ENCODE measurements at regions not wholly inside any gene's neighbourhood (a gene's known extent, or its start where the extent isn't known, plus 50 kb on each side); places are given as distances from the start of the nearest gene placed in this dataset.

DNA sequence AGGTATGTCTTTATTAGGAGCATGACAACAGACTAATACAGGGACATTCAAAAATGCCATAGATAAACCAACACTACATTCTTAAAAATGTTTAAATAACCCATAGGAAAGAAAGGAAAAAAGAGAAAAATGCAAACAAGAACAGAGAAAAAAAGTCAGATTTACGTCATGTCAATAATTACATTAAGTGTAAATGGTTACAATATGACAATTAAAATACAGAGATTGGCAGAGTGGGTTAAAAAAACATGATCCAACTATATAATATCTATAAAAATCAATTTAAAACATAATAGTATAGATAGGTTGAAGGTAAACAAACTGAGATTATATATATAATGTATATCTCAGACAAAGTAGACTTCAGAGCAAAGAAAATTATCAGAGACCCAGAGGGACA, 255.8 kb downstream of the ANAPC1 start:
- no peak for DNase-seq

DNA sequence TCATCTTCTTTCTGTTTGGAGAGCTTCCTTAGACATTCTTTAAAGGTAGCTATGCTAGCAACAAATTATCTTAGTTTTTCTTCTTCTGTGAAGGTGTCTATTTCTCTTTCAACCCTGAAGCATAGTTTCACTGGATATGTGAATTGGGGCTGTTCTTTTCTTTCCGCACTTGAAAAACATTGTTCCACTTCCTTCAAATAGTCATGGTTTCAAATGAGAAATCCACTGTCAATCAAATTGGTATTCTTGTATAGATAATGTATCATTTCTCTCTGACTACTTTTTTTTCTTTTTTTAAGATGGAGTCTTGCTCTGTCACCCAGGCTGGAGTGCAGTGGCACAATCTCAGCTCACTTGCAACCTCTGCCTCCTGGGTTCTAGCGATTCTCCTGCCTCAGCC, 254.0 kb downstream of the ANAPC1 start:
- no peak for DNase-seq

DNA sequence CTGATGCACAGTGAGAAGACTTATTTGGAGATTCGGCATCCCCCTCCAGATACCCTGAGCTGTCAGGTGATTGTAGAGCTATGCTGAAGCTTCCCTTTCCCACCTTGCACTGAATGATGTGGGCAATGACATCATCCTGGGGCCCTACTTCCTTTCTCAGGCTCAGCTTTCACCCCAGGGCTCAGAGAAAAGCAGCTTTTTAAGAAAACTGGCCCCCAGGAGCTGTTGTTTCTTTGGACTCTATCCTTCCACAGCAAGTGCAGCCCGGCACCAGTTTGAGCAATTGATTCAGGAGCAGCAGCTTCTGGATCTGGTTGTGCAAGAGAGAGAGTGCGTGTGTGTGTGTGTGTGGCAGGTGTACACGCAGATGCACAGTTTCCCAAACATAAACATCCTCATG, 251.3 kb downstream of the ANAPC1 start:
- no peak for DNase-seq

DNA sequence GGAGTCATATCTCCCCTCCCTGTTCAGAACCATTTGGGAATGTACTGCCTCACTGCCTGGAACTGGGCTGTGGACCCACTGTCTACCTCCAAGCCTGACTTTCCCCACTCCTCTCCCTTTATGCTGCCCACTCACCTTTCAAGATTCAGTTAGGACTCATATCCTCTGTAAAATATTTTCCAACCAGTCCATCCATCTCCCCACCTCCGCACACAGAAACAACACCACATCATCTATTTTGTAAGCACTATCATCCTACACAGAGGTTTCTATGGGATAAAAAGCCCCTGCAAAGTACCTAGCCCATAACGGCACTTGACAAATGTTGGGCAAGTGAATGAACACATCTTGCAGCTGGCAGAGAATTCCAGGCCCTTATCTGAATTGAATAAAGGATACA, 250.8 kb downstream of the ANAPC1 start:
- no peak for DNase-seq

DNA sequence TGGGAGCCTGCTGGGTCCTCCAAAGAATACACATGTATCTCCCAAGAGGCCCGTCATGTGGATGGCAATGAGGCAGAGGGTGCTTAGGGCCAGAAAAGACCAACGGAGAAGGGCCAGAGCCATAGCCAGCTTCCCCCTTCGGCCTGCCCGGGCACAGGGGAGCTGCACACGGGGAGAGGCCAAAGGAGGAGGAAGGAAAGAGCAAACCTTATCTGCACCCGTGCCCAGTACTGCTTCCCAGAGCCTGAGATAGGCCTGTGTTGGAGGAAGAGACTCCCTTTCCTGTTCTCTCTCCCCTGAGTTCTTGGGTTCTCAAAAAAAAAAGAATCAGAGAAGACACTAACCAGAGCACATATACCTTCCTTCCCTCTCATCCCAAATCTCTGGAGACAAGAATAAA, 250.3 kb downstream of the ANAPC1 start:
- no peak for DNase-seq

DNA sequence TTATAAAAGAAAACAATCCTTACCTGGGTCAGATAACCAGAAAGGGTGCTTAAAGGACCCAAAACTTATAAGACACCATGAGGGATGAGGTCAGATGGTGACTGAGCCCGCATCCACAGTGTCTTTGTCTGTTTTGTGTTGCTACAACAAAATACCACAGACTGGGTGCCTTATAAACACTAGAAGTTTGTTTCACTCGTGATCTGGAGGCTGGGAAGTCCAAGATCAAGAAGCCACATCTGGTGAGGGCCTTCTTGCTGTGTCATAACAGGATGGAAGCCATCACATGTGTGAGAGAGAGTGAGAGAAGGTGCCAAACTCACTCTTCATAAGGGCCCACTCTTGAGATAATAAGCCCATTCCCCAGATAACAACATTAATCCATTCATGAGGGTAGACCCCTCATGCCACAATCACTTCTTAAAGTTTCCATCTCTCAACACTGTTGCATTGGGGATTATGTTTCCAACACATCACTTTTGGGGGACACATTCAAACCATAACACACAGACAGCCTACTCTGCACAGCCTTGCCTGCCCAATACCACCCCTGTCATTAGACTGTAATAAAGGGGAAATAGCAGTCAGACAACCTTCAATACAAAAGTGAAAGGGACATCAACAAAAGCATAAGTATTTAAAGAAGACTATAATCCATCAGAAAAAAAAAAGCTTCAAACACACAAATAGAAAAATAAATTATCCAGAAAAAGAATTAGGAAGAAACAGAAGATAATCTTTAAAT, 249.8 kb downstream of the ANAPC1 start:
- no peak for DNase-seq

DNA sequence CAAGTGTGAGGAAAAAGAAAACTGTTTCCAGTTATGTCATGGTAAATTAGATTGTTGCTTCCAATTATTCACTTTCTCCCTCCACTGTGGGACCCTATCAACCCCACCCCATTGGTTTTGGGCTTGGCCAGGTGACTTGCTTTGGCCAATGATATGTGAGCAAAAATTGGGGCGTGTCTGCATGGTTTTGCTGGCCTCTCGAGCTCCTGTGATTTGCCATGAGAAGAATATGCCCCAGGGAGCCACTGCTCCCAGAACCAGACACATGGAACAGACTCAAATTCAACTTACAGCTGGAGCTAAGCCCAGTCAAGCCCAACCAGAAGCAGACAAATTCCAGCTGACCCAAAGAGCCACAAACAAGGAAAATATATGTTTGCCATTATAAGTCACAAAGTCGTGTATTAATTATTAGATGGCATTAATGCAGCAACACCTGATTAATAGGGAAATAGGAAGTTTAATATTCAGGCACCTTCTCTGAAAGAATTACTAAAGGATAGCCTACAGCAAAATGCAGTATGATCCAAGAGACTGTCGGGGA, 248.9 kb downstream of the ANAPC1 start:
- no peak for DNase-seq

DNA sequence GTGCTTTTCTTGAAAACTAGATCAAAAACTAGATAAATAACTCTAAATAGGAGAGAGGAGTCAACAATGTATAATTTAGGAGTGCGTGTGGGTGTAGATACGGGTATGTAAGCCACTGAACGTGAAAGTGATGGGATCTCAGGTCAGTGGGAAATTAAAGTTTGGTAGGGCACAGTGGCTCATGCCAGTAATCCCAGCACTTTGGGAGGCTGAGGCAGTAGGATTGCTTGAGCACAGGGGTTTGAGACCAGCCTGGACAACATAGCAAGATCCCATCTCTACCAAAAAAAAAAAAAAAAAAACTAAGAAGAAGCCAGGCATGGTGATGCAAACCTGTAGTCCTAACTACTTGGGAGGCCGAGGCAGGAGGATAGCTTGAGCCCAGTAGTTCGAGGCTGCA, 247.1 kb downstream of the ANAPC1 start:
- DNase-seq = no peak

DNA sequence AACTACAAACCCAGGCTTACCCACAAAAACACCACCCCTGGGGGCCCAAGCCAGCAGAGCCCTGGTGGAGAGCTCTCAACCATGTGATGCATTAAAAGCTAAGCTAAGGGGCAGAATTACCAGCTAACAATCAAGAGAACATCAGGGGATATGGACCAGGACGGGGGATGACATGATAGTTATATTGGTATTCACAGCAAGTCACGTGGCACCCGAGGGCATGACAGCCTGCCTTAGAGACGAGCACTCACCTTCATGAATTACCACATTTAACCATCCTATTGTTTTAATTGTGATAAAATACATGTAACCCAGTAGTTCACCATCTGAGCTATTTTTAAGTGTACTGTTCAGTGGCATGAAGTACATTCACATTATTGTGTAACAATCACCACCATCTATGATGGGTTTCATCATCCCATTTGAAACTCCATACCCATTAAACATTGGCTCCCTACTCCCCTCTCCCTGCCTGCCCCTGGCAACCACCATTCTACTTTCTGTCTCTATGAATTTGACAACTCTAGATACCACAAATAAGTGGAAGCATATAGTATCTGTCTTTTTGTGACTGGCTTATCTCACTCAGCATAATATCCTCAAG, 245.6 kb downstream of the ANAPC1 start:
- no peak for DNase-seq

DNA sequence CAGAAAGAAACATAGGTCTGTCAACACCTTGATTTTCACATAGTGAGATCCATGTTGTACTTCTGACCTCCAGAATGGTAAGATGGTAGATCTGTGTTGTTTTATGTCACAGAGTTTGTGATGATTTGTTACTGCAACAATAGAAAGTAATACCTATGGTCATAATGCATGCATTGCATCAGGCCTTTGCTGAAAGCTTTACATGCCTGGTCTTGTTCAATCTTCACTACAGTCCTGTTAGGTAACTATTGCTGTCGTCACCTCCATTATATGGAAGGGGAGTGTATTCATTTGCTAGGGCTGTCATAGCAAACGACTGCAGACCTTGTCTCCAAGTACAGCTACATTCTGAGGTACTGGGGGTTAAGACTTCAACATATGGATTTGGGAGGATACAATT, 243.5 kb downstream of the ANAPC1 start:
- no peak for DNase-seq

DNA sequence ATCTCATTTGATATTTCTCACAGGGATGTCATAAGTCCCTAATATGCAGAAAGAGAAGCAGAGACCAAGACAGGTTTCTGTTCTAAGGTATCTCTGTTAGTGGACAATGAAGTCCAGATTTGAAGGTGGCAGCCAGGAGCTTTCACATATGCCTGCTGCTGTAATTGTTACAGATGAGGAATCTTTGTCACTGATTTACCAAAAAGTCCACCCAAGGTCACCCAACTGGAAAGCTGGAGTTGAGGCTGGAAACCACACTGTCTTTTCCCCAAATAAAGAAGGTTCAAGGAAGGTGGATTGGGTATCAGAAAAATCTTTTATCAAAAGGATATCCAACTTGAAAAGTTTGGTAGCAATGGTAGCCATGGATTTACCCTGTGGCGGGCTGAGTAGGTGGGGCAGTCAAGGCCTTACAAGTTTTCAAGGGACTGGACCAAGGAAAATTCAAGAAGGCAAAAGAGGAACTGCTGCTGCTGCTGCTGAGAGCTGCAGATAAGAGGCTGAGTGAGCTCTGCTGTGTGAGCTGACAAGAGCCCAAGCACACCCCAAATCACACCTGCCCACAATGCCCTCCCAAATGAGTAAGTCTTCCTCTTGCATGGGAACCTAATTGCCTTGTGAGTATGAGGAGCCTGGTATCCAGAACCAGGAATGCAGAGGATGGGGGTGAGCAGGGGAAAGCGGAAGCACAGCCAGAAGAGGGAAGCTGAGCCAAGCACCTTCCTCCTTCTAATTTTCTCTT, 241.2 kb downstream of the ANAPC1 start:
- no peak for DNase-seq

DNA sequence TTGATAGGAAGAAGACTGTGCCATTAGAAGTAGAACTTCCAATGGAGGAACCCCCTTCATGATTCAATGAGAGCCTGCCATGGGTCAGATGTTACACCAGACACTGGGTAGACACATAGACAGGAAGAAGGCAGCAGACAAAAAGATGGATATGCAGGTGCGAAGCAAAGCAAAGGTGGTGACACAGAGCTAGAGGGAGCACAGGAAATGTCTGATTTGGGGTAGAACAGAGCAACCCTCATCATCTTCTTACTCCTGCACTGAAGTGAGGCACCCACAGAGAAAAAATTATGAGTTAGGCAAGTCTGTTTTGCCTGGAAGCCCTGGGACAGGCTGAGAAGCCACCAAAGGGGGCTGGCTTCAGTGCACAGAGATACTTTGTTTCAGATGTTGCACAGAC, 240.2 kb downstream of the ANAPC1 start:
- DNase-seq = no peak

DNA sequence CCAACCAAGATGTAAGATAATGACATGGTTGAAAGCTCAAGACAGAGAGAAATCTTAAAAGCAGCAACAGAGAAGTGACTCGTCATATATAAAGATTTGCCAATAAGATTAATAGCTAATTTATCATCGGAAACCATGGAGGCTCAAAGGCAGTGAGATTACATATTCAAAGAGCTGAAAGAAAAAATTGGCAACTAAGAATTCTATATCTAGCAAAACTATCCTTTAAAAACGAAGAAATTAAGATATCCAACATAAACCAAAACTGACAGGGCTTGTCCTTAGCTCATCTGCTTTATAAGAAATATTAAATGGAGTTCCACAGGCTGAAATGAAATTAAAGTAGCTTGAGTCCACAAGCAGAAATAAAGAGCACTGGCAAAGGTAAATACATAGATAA, 236.6 kb downstream of the ANAPC1 start:
- DNase-seq = no peak

DNA sequence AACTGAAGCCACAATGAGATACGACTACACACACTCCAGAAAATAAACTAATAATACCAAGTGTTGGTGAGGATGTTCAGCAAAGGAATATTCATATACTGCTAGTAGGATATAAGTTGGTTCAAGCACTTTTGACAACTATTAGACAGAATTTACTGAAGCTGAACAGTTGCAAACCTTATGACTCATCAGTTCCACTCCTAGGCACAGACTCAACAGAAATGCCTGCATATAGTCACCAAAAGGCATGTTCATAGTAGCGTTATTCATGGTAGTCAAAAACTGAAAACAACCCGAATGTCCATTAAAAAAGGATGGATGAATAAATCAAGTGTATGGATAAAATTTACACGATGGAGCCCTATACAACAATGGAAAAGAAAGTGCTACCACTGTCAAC, 232.0 kb downstream of the ANAPC1 start:
- no peak for DNase-seq

DNA sequence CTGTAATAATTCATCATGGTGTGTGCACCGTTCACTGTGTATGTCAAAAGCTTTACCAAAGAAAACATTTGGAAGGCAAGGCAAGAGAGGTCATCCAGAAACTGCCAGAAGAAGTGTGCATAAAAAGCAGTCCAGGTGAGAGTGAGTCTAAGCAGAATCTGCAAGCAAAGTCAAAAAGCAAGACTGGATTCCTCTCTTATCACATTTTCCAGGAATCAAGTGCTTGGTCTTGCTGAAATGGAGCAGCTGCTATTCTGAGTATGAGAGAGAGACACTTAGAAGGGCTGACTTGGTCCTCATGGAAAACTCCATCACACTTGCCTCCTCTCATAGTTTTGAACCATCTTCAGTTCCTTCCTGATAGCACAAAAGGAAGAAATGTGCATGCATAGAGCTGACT, 231.3 kb downstream of the ANAPC1 start:
- no peak for DNase-seq

DNA sequence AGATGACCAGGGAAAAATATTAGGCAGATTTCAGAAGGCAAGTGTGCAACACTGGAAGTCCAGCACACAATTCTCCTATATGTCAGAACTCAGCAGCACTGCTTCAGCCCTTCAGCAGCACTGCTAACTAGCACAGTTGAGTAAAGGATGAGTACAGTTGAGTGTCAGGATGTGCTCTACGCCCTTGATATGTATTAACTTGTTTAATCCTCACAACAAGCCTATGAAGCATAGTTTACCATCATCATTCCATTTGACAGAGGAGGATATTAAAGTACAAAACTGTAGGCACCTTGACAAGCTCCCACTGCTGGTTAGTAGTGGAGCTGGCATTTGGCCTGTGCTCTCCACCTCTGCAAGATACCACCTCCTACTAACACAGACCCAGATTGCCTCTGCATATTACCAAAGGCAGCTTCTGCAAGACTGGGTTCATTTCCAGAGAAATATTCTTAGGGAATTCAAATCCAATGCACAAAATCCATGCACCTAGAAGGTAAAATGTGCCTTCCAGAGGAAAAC, 230.8 kb downstream of the ANAPC1 start:
- DNase-seq = no peak

DNA sequence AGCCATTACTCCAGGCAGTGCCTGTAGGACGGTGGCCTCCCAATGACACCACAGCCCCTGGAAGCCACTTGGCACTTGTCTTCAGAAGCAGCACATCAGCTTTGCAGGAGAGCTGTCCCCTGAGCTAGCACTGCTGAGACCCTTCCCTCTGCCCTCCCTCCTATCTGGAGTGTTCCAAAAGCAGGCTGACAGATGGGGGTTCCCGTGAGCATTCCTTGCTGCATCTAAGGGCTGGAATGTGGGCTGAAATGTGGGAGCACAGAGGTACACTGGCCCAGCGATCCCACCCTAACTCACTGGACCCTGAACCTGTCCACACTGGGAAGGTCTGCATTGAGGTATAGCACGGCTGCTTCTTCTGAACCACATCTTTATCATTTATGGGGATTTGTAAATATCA, 230.1 kb downstream of the ANAPC1 start:
- DNase-seq = no peak

DNA sequence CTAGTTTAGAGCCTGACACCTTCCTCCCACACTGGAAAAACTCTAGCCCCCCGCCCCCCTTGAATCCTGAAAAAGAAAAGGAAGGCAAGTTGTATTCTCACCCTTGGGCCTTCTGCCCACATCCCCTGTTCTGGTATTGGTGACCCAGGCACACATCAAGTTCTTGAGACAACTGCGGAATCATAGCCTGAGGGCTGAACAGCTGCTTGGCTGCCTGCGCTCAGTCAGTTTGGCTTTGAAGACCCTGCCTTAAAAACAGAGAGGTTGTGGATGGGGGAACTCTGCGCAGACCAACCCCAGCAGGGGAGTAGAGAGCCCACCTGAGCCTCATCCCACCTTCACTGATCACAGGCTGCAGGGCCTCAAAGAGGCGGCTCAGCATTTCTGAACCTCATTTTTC, 229.2 kb downstream of the ANAPC1 start:
- no peak for DNase-seq

DNA sequence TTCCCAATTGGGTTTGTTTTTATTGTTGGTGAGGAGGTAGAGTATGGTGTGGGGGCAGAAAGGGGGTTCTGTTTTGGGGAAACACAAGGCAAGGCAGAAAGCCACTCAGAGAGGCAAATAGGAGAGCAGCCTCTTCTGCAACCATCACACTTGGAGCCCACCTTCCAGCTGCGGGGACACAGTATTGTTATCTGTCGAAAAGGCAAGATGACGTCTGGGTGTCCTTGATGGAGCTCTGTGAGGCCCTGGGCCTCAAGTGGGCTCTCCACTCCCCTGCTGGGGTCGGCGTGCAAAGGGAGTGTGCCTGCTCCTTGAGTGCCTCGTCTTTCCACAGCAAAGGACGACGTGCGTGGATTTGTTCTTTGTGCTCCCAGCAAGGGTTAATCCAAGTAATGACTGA, 227.6 kb downstream of the ANAPC1 start:
- no peak for DNase-seq

DNA sequence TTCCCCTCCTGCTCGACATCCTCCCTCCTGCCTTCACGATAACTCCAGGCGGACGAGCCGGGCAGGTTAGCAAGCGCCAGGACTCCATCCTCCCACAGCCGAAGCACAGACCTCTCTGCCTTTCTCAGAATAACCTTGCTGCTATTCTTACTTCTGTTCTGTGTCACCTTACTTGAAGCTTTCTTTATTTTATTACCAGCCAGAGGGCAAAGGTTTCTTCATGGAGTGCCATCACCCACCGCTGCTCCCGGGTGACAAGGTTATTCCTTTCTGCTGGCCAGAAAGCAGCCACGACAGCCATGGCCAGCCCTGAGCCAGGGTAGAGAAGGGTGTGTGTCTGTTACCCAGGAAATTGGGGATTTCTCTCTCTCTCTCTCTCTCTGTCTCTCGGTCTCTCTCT, 227.1 kb downstream of the ANAPC1 start:
- DNase-seq = no peak

DNA sequence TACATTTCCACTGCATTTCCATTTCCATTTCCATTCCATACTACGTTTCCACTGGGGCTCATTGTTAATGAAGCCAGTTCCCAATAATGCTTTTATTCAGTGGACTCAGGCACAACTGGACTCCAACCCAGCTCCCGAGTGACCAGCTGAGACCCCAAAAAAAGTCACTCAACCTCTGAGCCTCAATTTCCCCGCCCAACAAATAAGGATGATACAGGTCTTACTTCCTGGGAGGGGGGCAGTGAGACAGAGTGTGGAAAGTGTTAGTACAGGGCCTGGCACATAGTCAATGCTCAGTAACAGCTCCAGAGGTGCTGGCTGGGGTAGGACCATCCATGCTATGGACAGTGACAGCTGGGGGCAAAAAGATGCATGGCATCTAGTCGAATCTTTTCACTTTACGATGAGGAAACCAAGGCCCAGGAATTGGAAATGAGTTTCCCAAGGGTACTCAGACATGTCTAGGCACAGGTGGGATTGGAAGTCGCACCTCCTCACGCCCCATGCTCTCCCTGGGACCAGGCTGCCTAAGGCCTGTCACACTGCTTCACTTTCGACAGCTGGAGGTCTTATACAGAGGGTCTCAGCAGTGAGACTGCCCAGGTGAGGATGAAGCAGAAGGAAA, 226.5 kb downstream of the ANAPC1 start:
- DNase-seq = no peak

DNA sequence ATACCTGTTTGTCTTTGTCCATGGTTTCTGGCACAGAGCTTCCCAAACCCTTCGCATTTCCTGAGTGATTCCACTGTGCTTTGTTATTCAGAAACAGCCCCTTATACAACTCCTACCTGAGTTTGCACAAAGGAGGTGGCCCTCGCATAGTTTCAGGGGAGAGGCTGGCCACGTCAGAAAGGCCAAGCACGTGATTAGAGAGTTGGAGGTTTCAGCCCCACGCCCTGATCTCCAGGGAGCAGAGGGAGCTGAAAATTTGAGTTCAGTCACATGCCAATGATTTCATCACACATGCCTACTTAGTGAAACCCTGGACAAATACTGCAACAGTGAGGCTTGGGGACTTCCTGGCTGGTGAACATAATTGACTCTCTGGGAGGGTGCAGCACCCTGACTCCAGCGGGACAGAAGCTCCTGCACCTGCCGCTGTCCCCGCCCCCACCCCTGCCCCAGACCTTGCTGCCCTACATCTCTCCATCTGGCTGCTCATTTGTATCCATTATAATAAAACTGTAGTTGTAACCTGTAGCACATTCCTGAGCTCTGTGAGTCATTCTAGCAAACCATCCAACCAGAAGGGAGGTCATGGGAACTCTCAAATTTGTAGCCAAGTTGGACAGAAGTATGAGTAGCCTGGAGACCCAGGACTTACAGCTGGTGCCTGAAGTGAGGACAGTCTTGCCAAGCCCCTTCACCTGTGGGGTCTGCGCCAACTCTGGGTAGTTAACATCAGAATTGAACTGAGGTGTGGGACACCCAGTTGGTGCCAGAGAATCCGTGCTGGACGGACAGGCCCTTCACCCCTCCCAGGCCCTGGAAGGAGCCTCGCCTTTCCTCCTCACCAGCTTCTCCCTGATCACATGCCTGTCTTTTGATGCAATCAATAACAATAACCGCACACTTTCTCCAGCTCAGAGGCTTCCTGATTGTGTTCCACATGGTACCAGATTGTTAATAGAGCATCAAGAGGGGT, 224.3 kb downstream of the ANAPC1 start:
- DNase-seq = no peak

All from activated CD8-positive, alpha-beta memory T cell treated with anti-CD3 and anti-CD28 coated beads for 24 hours (primary cell).